ENCODE measurements at regions not wholly inside any gene's neighbourhood (a gene's known extent, or its start where the extent isn't known, plus 50 kb on each side); places are given as distances from the start of the nearest gene placed in this dataset.
"Not testable (repeated sequence)": the region's sequence is repeated elsewhere in the genome, so short reads cannot be mapped to it uniquely, and the experiment has no call there.

DNA sequence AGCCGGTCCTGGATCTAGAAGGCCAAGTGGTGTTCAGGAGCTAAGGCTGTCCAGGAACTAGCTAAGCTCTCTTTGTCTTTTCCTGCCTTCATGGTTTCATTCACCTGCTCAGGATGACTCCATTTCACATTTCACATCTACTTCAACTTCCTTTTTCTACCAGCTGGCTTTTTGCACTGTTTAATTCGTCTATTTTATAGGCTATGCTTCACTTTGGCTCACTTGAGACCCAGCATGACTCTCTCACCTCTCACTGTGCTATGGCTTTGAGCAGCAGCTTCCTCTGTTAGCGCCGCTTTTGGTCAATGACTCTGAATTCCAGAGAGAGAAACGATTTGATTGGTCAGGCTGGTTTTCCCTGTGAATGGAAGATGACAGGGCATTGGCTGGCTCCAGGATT is 213.5 kb upstream of the CLNK start:
- no peak for DNase-seq (ENCODE audit: low spot score)

DNA sequence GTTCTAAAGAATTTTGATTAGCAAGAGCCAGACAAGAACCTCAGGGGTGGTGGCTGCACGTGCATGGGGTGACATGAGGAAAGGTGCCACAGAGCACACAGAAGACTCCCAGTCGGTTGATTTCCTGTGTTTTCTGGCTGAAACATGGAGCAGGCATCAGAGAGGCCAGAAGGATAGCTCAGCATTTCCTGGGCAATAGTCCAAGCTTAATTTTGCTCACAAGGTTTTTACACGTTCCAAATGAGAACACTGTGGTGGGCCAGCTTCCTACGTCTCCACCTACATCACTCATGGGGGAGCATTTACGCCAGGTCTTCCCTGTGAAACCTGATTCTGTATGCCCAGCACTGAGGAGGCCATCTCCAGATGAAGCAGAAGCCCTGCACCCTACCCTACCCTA is 212.5 kb upstream of the CLNK start:
- DNase-seq (ENCODE audit: low spot score), result no peak

DNA sequence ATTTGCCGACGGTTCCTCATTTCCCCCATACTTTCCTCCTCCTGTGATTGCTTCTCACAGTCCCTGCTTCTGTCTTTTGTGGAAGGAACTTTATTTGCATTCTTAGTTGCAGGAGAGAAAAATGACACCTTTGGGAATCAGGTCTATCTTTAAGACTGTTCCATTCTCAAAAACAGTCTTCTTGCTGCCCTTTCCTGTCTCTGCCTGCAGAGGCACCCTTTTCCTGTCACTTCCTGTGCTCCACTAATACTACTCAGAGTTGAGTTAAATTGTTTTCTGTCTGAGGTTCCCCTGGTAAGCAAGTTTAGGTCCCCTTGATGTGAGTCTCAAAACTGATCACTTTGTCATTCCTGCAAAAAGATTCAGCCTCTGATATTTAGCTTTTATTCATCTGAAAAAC is 208.8 kb upstream of the CLNK start:
- no peak for DNase-seq (ENCODE audit: low spot score)

- DNase-seq (ENCODE audit: low spot score), result no peak
Measured at GRCh38 chr4:10891866-10892265, 207.3 kb upstream of the CLNK start.

GRCh38 chr4:10889819-10890218 is 205.3 kb upstream of the CLNK start:
- no peak for DNase-seq (ENCODE audit: low spot score)

DNA sequence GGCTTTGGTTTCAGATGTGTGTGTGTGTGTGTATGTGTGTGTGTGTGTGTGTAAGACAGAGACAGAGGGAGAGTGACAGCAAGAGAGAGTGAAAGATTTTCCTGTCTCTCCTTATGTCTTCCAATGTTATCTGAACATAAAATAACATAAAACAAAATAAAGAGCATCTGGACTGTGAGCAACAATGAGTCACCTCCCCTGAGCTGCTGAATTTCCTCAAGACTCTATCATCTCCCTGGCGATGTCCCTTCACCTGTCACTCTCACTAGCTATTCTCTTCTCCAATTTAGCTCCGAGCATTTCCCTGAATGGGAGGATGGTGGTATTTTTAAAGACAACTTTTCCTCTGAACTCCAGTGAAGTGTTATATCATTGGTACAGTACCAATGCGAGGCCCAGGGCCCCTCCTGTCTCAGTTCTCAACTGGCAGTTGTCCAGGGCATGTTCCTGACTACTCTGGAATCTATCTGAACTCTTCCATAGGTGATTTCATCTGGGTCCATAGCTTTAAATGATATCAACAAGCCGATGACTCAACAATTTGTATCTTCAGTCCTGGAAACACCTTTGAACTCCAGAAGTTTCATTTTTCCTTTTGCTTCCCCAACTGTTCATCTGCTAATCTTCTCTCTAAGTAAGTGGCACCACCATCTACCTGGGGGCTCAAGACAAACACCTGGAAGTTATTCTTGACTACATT is 195.0 kb upstream of the CLNK start:
- no peak for DNase-seq (ENCODE audit: low spot score)

DNA sequence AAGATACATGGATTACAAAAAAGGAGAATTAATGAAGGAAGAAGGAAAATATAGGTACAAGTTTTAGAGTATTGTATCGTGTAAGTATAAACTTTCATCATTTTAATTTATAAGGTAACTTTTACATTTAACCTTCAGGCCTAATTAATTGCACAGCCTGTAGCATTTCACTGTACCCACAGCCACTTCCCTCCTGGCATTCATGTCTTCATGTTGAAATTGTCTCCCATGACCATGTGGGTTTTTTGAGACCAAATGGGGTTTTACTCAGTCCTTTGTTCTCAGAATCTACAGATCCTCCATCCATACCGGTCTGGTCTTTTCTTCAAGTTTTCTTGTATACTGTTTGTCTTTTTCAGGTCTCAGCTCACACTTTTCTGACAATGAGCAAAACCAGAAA is 194.3 kb upstream of the CLNK start:
- DNase-seq (ENCODE audit: low spot score), result no peak

- no peak for DNase-seq (ENCODE audit: low spot score)
Measured at GRCh38 chr4:10877076-10877475, 192.5 kb upstream of the CLNK start.

- DNase-seq (ENCODE audit: low spot score), result no peak
Measured at GRCh38 chr4:10875144-10875799, 190.7 kb upstream of the CLNK start.

- no peak for DNase-seq (ENCODE audit: low spot score)
Measured at GRCh38 chr4:10873809-10874208, 189.2 kb upstream of the CLNK start.

DNA sequence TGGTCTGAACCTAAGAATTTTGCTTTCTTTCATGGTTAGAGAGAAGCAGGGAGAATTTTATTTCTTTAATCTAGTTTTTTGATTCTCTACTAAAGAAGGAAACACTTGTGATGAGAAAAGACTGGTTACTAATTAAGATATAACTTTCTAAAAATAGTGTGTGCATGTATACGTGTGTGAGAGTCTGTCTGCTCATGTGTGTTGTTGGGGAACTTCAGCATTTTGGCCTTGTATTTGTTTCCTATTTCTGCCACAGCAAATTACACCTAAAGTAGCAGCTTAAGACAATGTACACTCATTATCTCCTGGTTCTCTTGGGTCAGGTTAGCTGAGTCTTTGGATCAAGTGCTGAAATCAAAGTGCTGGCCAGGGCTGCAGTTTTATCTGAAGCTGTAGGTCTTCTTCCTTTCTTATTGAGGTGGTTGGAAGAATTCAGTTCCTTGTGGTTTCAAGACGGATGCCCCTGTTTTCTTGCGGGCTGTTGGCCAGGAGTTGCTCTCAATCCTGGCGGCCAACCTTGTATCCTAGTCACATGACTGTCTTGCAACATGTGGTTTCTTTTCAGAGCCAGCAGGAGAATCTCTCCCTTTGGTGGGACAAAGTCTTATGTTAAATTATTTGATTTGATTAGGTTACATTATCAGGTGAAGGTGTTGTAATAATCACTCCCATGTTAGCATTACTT is 188.4 kb upstream of the CLNK start:
- no peak for DNase-seq (ENCODE audit: low spot score)

DNA sequence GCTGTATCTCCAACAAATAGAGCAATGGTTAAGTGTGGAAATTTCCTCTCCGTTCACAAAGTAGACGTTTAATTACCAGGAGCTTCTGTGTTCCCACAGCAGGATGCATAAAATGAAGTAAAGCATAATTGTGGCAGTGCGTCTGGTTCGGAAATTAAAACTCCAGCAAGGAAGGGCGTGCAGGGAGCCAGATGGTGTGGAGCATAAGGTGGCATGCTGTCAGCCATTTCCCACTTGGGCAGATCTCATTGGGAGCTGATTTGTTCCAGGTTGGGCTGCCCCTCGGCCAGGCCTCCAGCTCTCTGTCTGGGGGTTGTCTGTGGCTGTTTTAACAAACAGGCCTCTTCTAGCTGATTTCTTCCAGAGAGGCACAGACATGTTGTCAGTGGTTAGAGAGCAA is 182.1 kb upstream of the CLNK start:
- no peak for DNase-seq (ENCODE audit: low spot score)

DNA sequence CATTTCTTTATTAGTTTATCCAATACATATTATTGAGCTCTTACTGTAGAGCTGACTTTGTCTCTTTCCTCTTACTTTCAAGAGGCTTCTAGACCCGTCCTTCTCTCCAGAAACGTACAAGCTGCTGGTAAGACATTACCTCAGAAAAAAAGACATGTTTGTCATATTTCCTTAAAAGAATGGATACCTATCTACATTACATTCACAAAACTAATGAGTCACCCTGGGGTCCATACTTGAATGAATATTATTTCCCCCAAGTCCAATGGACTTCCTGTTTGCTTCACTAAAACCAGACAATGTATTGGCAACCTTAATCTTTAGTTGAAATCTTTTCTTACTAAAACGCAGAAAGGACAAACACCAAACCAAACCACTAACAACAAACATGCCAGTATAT is 176.5 kb upstream of the CLNK start:
- DNase-seq (ENCODE audit: low spot score), result no peak

- no peak for DNase-seq (ENCODE audit: low spot score)
Measured at GRCh38 chr4:10856271-10856782, 171.8 kb upstream of the CLNK start.

DNA sequence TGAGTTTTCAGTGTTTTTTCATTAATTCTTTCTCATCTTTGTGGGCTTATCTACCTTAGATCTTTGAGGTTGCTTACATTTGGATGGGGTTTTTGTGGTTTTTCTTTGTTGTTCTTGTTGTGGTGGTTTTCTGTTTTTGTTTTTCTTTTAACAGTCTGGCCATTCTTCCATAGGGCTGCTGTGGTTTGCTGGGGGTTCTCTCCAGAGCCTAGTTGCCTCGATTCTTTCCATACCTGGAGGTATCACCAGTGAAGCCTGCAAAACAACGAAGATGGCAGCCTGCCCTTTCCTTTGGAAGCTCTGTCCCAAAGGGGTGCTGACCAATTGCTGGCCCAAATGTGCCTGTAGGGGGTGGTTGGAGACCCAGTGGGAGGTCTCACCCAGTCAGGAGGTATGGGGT is 168.6 kb upstream of the CLNK start:
- DNase-seq (ENCODE audit: low spot score), result no peak

DNA sequence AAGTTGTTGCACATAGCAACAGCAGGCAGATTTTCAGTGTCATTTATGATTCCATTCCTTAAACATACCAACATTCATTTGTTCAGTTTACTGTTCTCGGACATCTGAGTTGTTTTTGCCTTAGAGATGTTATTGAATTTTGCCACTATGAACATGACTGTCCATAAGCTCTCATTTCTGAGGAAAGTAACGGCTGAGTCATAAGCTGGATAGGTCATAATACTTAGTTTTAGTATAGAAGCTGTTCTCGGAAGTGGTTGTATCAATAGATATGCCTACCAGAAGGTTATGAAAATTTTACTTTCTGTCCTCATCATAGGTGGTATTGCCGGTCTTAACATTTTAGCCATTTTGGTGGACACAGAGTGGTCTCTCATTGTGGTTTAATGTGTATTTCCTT is 157.1 kb upstream of the CLNK start:
- DNase-seq (ENCODE audit: low spot score), result no peak

GRCh38 chr4:10837151-10837550 is 152.6 kb upstream of the CLNK start:
- DNase-seq (ENCODE audit: low spot score), result no peak

GRCh38 chr4:10832806-10833628 is 148.4 kb upstream of the CLNK start:
- DNase-seq (ENCODE audit: low spot score), result no peak

DNA sequence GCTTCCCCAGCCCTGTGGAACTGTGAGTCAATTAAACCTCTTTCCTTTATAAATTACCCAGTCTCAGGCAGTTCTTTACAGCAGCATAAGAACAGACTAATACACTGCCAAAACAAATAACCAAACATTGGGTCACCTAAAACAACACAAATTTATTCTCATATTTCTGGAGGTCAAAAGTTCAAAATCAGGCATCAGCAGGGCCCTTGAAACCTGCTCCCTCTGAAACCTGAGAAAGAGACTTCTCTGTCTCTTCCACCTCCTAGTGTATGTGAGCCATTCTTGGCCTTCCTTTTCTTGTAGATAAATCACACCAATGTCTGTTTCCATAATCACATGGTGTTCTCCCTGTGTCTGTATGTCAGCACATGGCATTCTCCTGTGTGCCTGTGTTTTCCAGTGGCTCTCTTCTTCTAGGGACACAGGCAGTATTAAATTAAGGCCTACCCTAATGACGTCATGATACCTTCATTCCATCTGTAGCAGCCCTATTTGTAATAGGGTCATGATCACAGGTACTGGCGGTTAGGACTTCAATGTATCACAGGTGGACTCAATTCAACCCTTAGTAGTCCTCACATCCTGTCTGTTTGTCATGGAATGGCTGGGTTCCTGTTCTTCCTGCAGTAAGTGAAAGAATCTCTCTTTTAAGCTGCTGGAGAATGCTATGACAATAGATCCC is 147.3 kb upstream of the CLNK start:
- no peak for DNase-seq (ENCODE audit: low spot score)

DNA sequence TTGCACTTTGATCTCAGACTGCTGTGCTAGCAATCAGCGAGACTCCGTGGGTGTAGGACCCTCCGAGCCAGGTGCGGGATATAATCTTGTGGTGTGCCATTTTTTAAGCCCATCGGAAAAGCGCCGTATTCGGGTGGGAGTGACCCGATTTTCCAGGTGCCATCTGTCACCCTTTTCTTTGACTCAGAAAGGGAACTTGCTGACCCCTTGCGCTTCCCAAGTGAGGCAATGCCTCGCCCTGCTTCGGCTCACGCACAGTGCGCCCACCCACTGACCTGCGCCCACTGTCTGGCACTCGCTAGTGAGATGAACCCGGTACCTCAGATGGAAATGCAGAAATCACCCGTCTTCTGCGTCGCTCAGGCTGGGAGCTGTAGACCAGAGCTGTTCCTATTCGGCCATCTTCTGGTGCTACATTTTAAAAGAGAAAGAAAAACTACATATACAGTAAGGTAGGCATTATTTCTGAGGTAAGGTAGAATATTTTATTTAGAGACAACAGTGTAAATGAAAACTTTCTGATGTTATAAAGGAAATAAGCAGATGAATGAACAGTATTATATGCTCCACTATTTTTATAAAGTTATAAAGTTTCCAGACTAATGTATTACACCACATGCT is 144.5 kb upstream of the CLNK start:
- not testable (repeated sequence) for DNase-seq (ENCODE audit: low spot score)

DNA sequence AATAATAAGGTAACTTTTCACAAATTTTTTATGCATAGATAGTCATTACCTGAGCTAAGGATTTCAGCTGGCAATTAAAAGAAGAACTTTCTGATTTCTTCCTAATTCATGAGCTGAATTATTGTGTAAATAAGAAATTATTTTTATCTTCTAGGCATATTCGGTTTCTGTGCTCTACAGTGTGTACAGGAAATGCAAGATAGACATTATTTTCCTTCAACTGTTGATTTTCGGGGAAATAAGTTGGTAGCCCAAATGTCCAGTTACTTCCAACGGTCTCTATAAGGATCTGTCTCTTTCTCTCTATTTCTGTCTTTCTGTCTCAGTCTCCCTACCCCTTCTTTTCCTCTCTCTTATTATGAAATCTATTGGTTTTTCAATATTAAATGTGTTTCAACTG is 137.3 kb upstream of the CLNK start:
- no peak for DNase-seq (ENCODE audit: low spot score)
